CD4-positive, alpha-beta T cell (primary cell): ENCODE measurements at regions not wholly inside any gene's neighbourhood (a gene's known extent, or its start where the extent isn't known, plus 50 kb on each side); places are given as distances from the start of the nearest gene placed in this dataset.

ENCODE experiments used
- ATAC-seq: fragments of 200-7000 bp; cut with Tn5 transposase; one replicate; pipeline ENCODE4 v1.10.0; 2022; ENCODE audit warnings: mild to moderate bottlenecking; ENCODE audit not compliant: poor library complexity
- CTCF ChIA-PET: fragments of 350-600 bp; sonication (Branson Sonifier 250); formaldehyde crosslinking; loops from one replicate; lab custom pipeline; 2021; ENCODE audit warnings: antibody characterized with exemption, inconsistent platforms; lab: Charles Lee
- POLR2A ChIA-PET: fragments of 350-600 bp; sonication (Branson Sonifier 250); formaldehyde crosslinking; loops from one replicate; lab custom pipeline; 2021; ENCODE audit warnings: antibody characterized with exemption, inconsistent platforms; lab: Charles Lee
- DNase-seq, 14 experiments: peaks; one replicate each; pipeline ENCODE4 v3.0.0-alpha.2; 2013 to 2020; ENCODE audit warnings: mixed read lengths in 2 of 14
- H3K27ac ChIP-seq, 2 donors: one replicate each; pipeline versions ENCODE4 v1.5.1 to v1.7.0; 2013; ENCODE audit warnings: low read length in 2 of 2, low read depth in 1 of 2, mild to moderate bottlenecking in 1 of 2
- H3K27me3 ChIP-seq, 2 experiments: 1 replicate in 1 of 2; 2 replicates in 1 of 2; pipeline versions ENCODE4 v1.6.1 to v1.7.0; 2013; ENCODE audit warnings: low read length in 2 of 2, control low read depth in 1 of 2, mild to moderate bottlenecking in 1 of 2, moderate library complexity in 1 of 2; ENCODE audit not compliant: insufficient read depth in 2 of 2, control insufficient read depth in 1 of 2
- H3K36me3 ChIP-seq: one replicate; pipeline ENCODE4 v1.6.1; 2013; ENCODE audit warnings: low read length, control low read depth; ENCODE audit not compliant: insufficient read depth
- H3K4me1 ChIP-seq: one replicate; pipeline ENCODE4 v1.6.1; 2013; ENCODE audit warnings: low read length, control low read depth; ENCODE audit not compliant: insufficient read depth
- H3K4me3 ChIP-seq: one replicate; pipeline ENCODE4 v1.5.1; 2013; ENCODE audit warnings: mild to moderate bottlenecking, low read length, moderate library complexity
- H3K9me3 ChIP-seq, 2 experiments: 1 replicate in 1 of 2; 2 replicates in 1 of 2; pipeline versions ENCODE4 v1.6.1 to v1.7.0; 2013; ENCODE audit warnings: low read length in 2 of 2, mild to moderate bottlenecking in 2 of 2, control low read depth in 1 of 2, moderate library complexity in 1 of 2; ENCODE audit not compliant: control insufficient read depth in 1 of 2, insufficient read depth in 1 of 2
- H3K27ac Mint-ChIP-seq: one replicate; pipeline ENCODE4 v1.8.0; 2020; ENCODE audit warnings: mixed read lengths
- H3K27me3 Mint-ChIP-seq: one replicate; pipeline ENCODE4 v1.8.0; 2021; ENCODE audit warnings: mixed read lengths
- H3K36me3 Mint-ChIP-seq: one replicate; pipeline ENCODE4 v1.8.0; 2021; ENCODE audit warnings: low read depth, mixed read lengths
- H3K4me1 Mint-ChIP-seq: one replicate; pipeline ENCODE4 v1.8.0; 2021; ENCODE audit warnings: low read depth, mixed read lengths
- H3K4me3 Mint-ChIP-seq: one replicate; pipeline ENCODE4 v1.8.0; 2020; ENCODE audit warnings: mild to moderate bottlenecking, mixed read lengths
- H3K9me3 Mint-ChIP-seq: one replicate; pipeline ENCODE4 v1.8.0; 2020; ENCODE audit warnings: mixed read lengths
- CTCF ChIP-seq: fragments of 200-600 bp; IDR thresholded peaks from one replicate; pipeline ENCODE4 v1.8.0; 2022; ENCODE audit warnings: antibody characterized with exemption, mild to moderate bottlenecking
- intact Hi-C, 2 experiments: fragments of 100-400 bp; cut with DNase I in 1 of 2; cut with micrococcal nuclease in 1 of 2; formaldehyde crosslinking; loops; one replicate each; pipeline versions ENCODE4 v1.15.1 to v1.9.0; 2023 to 2025; cut with DNase I, micrococcal nuclease

GRCh38 chr12:115750340-115750739 is 527.2 kb downstream of the MED13L start:
- TF ChIP-seq CTCF: no peak
- Histone ChIP-seq H3K9me3 (no peaks in the 10 kb centered on the region), H3K4me3 (no peak overlapping the region), H3K4me1 (no peaks in the 10 kb centered on the region), H3K27ac (no peak overlapping the region), H3K36me3 (no peaks in the 10 kb centered on the region), H3K27me3 (no peaks in the 10 kb centered on the region)
- CTCF ChIA-PET: interaction anchor here (0.6 kb wide), 1 partner anchor 1421 kb away, joined by 3 read pairs; no protein-coding TSS in a partner anchor
- POLR2A ChIA-PET: no interaction called here
- Mint-ChIP-seq H3K4me3 (no peak overlapping the region), H3K36me3 (no peaks in the 10 kb centered on the region), H3K4me1 (no peaks in the 10 kb centered on the region), H3K27ac (no peak overlapping the region), H3K27me3 (peaks cover 15% of the 10 kb centered on the region), H3K9me3 (no peaks in the 10 kb centered on the region)
- ATAC-seq (no peak), DNase-seq (no peak)
- intact Hi-C loops: no loop called here

- no peaks in the 10 kb centered on the region for H3K36me3 ChIP-seq
- CTCF ChIA-PET: no interaction called here
- intact Hi-C loops: no loop called here
Measured at GRCh38 chr12:115749071-115749841, 528.2 kb downstream of the MED13L start.

GRCh38 chr12:115740586-115741155 is 536.8 kb downstream of the MED13L start:
- ChIA-PET POLR2A (no interaction called here), CTCF (no interaction called here)
- Mint-ChIP-seq H3K36me3 (no peaks in the 10 kb centered on the region), H3K4me3 (no peak overlapping the region), H3K27ac (no peak overlapping the region), H3K4me1 (no peaks in the 10 kb centered on the region), H3K27me3 (no peaks in the 10 kb centered on the region), H3K9me3 (no peaks in the 10 kb centered on the region)
- ATAC-seq: no peak
- Histone ChIP-seq H3K27ac (no peak overlapping the region), H3K27me3 (no peaks in the 10 kb centered on the region), H3K4me3 (no peak overlapping the region), H3K4me1 (no peaks in the 10 kb centered on the region), H3K9me3 (peaks cover 0 to 7% of the 10 kb centered on the region in 2 experiments), H3K36me3 (no peaks in the 10 kb centered on the region)
- intact Hi-C loops: no loop called here
- TF ChIP-seq CTCF: no peak
- DNase-seq: no peak

More at GRCh38 chr12:115749071-115749841, 528.2 kb downstream of the MED13L start:
- H3K4me1 Mint-ChIP-seq: no peaks in the 10 kb centered on the region
- H3K9me3 Mint-ChIP-seq: no peaks in the 10 kb centered on the region
- H3K4me3 ChIP-seq: no peak overlapping the region
- DNase-seq: no peak
- H3K36me3 Mint-ChIP-seq: no peaks in the 10 kb centered on the region
- ATAC-seq: no peak
- no peak for TF ChIP-seq CTCF
- no peak overlapping the region for H3K27ac Mint-ChIP-seq
- H3K27me3 ChIP-seq: no peaks in the 10 kb centered on the region
- no peak overlapping the region for H3K4me3 Mint-ChIP-seq
- POLR2A ChIA-PET: no interaction called here
- H3K9me3 ChIP-seq: no peaks in the 10 kb centered on the region
- H3K27ac ChIP-seq: no peak overlapping the region
- peaks cover 10% of the 10 kb centered on the region for H3K27me3 Mint-ChIP-seq
- no peaks in the 10 kb centered on the region for H3K4me1 ChIP-seq
